Gastrocnemius medialis (tissue), 4 donors: ENCODE measurements at regions not wholly inside any gene's neighbourhood (a gene's known extent, or its start where the extent isn't known, plus 50 kb on each side); places are given as distances from the start of the nearest gene placed in this dataset.
A peak's percentile ranks its signal among the peaks of the same experiment; 100 is the strongest.

Experiments used
- ATAC-seq, 2 donors: fragments of 150-250 bp; one replicate each; pipeline ENCODE4 v1.9.1; 2016
- DNase-seq, 2 donors: peaks; one replicate each; pipeline ENCODE4 v3.0.0-alpha.2; 2019
- H3K27ac ChIP-seq, 4 donors: fragments of 200-600 bp; sonication (generic); 1 replicate in 1 of 4; 2 replicates in 3 of 4; pipeline ENCODE4 v1.5.1; 2016 to 2018; ENCODE audit warnings: mild to moderate bottlenecking in 2 of 4, moderate library complexity in 1 of 4
- H3K27me3 ChIP-seq, 3 donors: fragments of 200-600 bp; sonication (generic) in 2 of 3; 1 replicate in 1 of 3; 2 replicates in 2 of 3; pipeline versions ENCODE4 v1.5.1 to v1.6.0; 2016 to 2019; ENCODE audit warnings: mild to moderate bottlenecking in 1 of 3, moderate library complexity in 1 of 3
- H3K36me3 ChIP-seq, 2 donors: fragments of 200-600 bp; sonication (generic) in 1 of 2; one replicate each; pipeline ENCODE4 v1.5.1; 2017 to 2018
- H3K4me1 ChIP-seq, 2 donors: fragments of 200-600 bp; sonication (generic) in 1 of 2; one replicate each; pipeline ENCODE4 v1.5.1; 2016 to 2017; ENCODE audit warnings: mild to moderate bottlenecking in 2 of 2
- H3K4me3 ChIP-seq, 4 donors: fragments of 200-600 bp; sonication (generic) in 3 of 4; 1 replicate in 1 of 4; 2 replicates in 3 of 4; pipeline ENCODE4 v1.5.1; 2016 to 2019; ENCODE audit warnings: mild to moderate bottlenecking in 2 of 4
- H3K9me3 ChIP-seq, 3 donors: fragments of 200-600 bp; sonication (generic) in 2 of 3; 1 replicate in 1 of 3; 2 replicates in 2 of 3; pipeline ENCODE4 v1.5.1; 2016 to 2019
- CTCF ChIP-seq, 5 experiments: fragments of 450-650 bp in 3 of 5; fragments of 200-600 bp in 2 of 5; sonication (generic) in 2 of 5; IDR thresholded peaks in 4 of 5; conservative IDR thresholded peaks in 1 of 5; 1 replicate in 4 of 5; 2 replicates in 1 of 5; pipeline ENCODE4 v1.5.1; 2016 to 2019; ENCODE audit warnings: antibody characterized with exemption in 5 of 5, mild to moderate bottlenecking in 3 of 5, moderate library complexity in 3 of 5
- POLR2A ChIP-seq, 2 donors: fragments of 450-650 bp; IDR thresholded peaks; one replicate each; pipeline ENCODE4 v1.6.1; 2017; ENCODE audit warnings: antibody characterized with exemption in 2 of 2, mild to moderate bottlenecking in 2 of 2, moderate library complexity in 2 of 2
- in situ Hi-C, 4 donors: fragments of 200-750 bp; cut with MboI; loops; one replicate each; pipeline versions ENCODE4 v1.15.0 to v1.8.0; 2017; ENCODE audit warnings: low sequenced_read_pairs in 4 of 4
- intact Hi-C: fragments of 100-400 bp; cut with DNase I; formaldehyde crosslinking; loops from one replicate; pipeline ENCODE4 v1.15.1; 2023; ENCODE audit warnings: low total_unique reads

DNA sequence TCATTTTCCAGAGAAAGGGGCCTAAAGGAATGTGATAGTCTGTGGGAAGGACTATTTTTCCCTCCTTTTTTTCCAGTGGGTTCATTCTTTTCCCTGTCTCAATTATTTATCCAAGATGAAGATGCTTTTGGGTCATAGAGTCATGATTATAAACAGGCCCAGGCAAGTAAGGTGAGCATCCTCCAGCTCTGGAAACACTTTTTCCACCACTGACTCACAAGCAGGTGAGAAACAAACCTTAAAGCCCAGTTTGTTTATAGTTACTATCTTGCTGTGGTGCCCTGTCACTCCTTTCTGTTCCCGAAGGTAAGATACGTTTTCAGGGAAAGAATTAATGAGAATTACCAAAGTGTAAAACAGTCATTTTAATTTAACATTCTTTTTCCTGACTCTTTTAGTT is 107.7 kb upstream of the IFNG-AS1 start:
- no peak for DNase-seq
- Histone ChIP-seq H3K36me3 (no peaks in the 10 kb centered on the region), H3K4me3 (no peak overlapping the region), H3K9me3 (no peaks in the 10 kb centered on the region), H3K27ac (no peak overlapping the region), H3K27me3 (no peaks in the 10 kb centered on the region), H3K4me1 (peaks cover 26 to 51% of the 10 kb centered on the region in 2 donors)
- intact Hi-C loops = no loop called here
- TF ChIP-seq POLR2A (IDR thresholded peaks at IDR 0.05) = no peak
- TF ChIP-seq CTCF (IDR thresholded peaks at IDR 0.05 in 4 of 5, conservative IDR thresholded peaks at IDR 0.05 in 1 of 5) = no peak
- no peak for ATAC-seq
- in situ Hi-C loops = no loop called here

GRCh38 chr12:67884596-67884995 is 104.7 kb upstream of the IFNG-AS1 start:
- H3K27ac ChIP-seq = peak overlapping the region in 1 of 4 donors; percentile 69
- no peaks in the 10 kb centered on the region for H3K9me3 ChIP-seq
- no peak for ATAC-seq
- no peak for DNase-seq
- no peak overlapping the region for H3K4me3 ChIP-seq
- in situ Hi-C loops = no loop called here
- peaks cover 44 to 70% of the 10 kb centered on the region in 2 donors for H3K4me1 ChIP-seq
- no peak for TF ChIP-seq CTCF (IDR thresholded peaks at IDR 0.05 in 4 of 5, conservative IDR thresholded peaks at IDR 0.05 in 1 of 5)
- no peak for TF ChIP-seq POLR2A (IDR thresholded peaks at IDR 0.05)
- intact Hi-C loops = no loop called here
- H3K36me3 ChIP-seq = no peaks in the 10 kb centered on the region
- H3K27me3 ChIP-seq = no peaks in the 10 kb centered on the region

GRCh38 chr12:67885375-67886169 is 103.7 kb upstream of the IFNG-AS1 start:
- Histone ChIP-seq H3K27me3 (no peaks in the 10 kb centered on the region), H3K9me3 (no peaks in the 10 kb centered on the region), H3K27ac (peak overlapping the region in 3 of 4 donors; percentile 20 to 69 (median 24)), H3K36me3 (no peaks in the 10 kb centered on the region), H3K4me3 (no peak overlapping the region), H3K4me1 (peaks cover 44 to 66% of the 10 kb centered on the region in 2 donors)
- in situ Hi-C loops = no loop called here
- TF ChIP-seq POLR2A (IDR thresholded peaks at IDR 0.05) (no peak), CTCF (IDR thresholded peaks at IDR 0.05 in 4 of 5, conservative IDR thresholded peaks at IDR 0.05 in 1 of 5) (no peak)
- DNase-seq (no peak), ATAC-seq (no peak)
- intact Hi-C loops = no loop called here

DNA sequence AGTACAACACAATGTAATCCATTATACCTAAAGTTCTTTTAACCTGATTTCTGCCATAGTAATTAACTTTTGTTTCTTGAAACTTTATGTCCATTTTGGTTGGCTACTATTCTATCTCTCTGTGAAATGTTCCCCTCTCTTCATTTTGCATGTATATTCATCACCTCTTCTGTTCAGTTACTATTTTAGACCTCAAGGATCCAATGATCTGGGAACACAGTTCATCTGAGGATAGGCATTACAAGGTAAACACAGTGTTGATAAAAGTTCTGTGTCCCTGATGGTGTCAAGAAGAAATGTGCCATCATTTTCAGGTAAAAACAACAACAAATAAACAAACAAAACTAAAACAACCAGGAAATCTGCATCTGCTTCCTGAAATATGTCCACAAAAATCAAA is 102.2 kb upstream of the IFNG-AS1 start:
- peak; percentile 52 to 76 for ATAC-seq
- H3K27me3 ChIP-seq = no peaks in the 10 kb centered on the region
- peaks cover 38 to 62% of the 10 kb centered on the region in 2 donors for H3K4me1 ChIP-seq
- intact Hi-C loops = no loop called here
- TF ChIP-seq POLR2A (IDR thresholded peaks at IDR 0.05) (no peak), CTCF (IDR thresholded peaks at IDR 0.05 in 4 of 5, conservative IDR thresholded peaks at IDR 0.05 in 1 of 5) (no peak)
- no peak overlapping the region for H3K4me3 ChIP-seq
- H3K9me3 ChIP-seq = no peaks in the 10 kb centered on the region
- in situ Hi-C loops = no loop called here
- DNase-seq = no peak
- H3K27ac ChIP-seq = peak overlapping the region; percentile 35 to 50 (median 47)
- H3K36me3 ChIP-seq = no peaks in the 10 kb centered on the region
